ENCODE measurements at regions not wholly inside any gene's neighbourhood (a gene's known extent, or its start where the extent isn't known, plus 50 kb on each side); places are given as distances from the start of the nearest gene placed in this dataset.

DNA sequence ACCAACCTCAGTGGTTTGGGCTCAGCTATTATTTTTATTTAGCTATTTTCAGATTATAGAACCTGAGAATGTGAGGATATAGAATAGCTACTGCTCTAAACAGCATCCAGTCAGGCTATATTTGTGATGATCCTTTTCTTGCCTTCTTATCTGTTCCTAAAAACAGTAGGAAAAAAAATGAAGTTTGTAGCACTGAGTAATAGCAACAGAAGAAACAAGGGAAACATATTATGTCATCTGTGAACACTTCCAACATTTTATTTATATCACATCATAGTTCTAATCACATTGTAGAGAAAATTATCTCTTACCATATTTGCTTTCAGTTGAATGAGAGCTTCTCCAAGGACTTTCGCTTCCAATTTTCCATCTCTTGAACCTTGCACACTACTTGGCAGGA is 229.6 kb upstream of the PTPRZ1 start:
- WGBS, 2 donors (ENCODE audit: low coverage in 1 of 2): 65 to 66% methylated on average over 1 of the region's 1 CpG
- H3K27ac ChIP-seq: no peak overlapping the region
- DNase-seq: no peak

DNA sequence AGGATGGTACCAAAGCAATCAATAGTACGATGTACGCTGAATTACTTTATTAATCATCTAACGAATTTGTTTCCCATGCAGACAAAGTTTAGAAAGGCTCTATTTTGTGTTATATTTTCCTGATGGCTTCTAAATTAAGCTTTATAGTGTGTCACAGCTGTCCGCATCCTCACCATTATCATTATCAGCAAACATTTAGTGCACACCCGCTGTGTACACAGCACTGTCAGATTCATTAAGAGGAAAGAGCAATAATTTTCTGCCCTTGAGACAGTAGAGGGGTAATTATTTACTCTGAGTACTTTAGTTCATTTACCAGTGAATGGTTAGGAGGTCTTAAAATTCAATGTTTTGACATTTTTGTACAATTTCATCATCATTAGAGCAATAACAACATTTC is 233.3 kb upstream of the PTPRZ1 start:
- 88 to 95% methylated on average over 5 of the region's 5 CpGs for WGBS, 2 donors (ENCODE audit: low coverage in 1 of 2)
- H3K4me1 ChIP-seq: no peaks in the 10 kb centered on the region
- no peak overlapping the region for H3K4me3 ChIP-seq
- H3K9me3 ChIP-seq: no peaks in the 10 kb centered on the region
- in situ Hi-C loops (cut with MboI; ENCODE audit: low pct_ligation_motif_present in 1 of 4, low pct_unique_long_range_greater_than_20kb in 1 of 4, low sequenced_read_pairs in 3 of 4) (no loop called here), intact Hi-C loops (cut with DNase I; ENCODE audit: low total_unique reads) (no loop called here)
- TF ChIP-seq POLR2AphosphoS5 (IDR thresholded peaks at IDR 0.05) (no peak), EP300 (IDR thresholded peaks at IDR 0.05; ENCODE audit: low read depth) (no peak)
- no peak overlapping the region for H3K27ac ChIP-seq
- no peaks in the 10 kb centered on the region for H3K36me3 ChIP-seq
- no peak for DNase-seq
- no peaks in the 10 kb centered on the region for H3K27me3 ChIP-seq

More for the DNA sequence above, 229.6 kb upstream of the PTPRZ1 start:
- TF ChIP-seq, protein P1, sequence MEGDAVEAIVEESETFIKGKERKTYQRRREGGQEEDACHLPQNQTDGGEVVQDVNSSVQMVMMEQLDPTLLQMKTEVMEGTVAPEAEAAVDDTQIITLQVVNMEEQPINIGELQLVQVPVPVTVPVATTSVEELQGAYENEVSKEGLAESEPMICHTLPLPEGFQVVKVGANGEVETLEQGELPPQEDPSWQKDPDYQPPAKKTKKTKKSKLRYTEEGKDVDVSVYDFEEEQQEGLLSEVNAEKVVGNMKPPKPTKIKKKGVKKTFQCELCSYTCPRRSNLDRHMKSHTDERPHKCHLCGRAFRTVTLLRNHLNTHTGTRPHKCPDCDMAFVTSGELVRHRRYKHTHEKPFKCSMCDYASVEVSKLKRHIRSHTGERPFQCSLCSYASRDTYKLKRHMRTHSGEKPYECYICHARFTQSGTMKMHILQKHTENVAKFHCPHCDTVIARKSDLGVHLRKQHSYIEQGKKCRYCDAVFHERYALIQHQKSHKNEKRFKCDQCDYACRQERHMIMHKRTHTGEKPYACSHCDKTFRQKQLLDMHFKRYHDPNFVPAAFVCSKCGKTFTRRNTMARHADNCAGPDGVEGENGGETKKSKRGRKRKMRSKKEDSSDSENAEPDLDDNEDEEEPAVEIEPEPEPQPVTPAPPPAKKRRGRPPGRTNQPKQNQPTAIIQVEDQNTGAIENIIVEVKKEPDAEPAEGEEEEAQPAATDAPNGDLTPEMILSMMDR (IDR thresholded peaks at IDR 0.05): no peak
- no peak for TF ChIP-seq EP300 (IDR thresholded peaks at IDR 0.05; ENCODE audit: low read depth)
- TF ChIP-seq POLR2A (IDR thresholded peaks at IDR 0.05): no peak
- no peak for TF ChIP-seq POLR2AphosphoS5 (IDR thresholded peaks at IDR 0.05)
- H3K36me3 ChIP-seq: no peaks in the 10 kb centered on the region
- intact Hi-C loops (cut with DNase I; ENCODE audit: low total_unique reads) (no loop called here), in situ Hi-C loops (cut with MboI; ENCODE audit: low pct_ligation_motif_present in 1 of 4, low pct_unique_long_range_greater_than_20kb in 1 of 4, low sequenced_read_pairs in 3 of 4) (no loop called here)
- H3K4me3 ChIP-seq: no peak overlapping the region
- H3K4me1 ChIP-seq: no peaks in the 10 kb centered on the region
- H3K27me3 ChIP-seq: no peaks in the 10 kb centered on the region
- no peaks in the 10 kb centered on the region for H3K9me3 ChIP-seq

DNA sequence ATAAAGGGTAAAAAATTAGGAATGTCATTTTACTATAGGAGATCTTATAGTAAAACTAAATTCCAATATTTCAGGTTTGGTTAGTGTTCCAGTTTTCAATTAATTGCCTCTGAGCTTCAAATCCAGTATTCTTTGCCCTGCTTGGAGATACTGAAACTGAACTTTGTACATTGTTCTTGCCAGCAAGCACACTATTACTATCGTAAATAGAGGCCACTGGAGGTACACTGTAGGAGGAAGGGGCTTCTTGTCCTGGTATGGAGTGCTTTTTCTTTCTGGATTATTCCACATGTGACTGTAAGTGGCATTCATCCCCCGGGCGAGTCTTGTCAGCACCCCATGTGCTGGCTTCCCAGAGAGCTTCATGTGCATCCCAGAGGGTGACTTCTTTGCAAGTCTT is 234.7 kb upstream of the PTPRZ1 start:
- in situ Hi-C loops (cut with MboI; ENCODE audit: low pct_ligation_motif_present in 1 of 4, low pct_unique_long_range_greater_than_20kb in 1 of 4, low sequenced_read_pairs in 3 of 4): no loop called here
- H3K36me3 ChIP-seq: no peaks in the 10 kb centered on the region
- intact Hi-C loops (cut with DNase I; ENCODE audit: low total_unique reads): no loop called here
- H3K27ac ChIP-seq: no peak overlapping the region
- no peaks in the 10 kb centered on the region for H3K9me3 ChIP-seq
- no peak for TF ChIP-seq POLR2A (IDR thresholded peaks at IDR 0.05)
- no peak for TF ChIP-seq POLR2AphosphoS5 (IDR thresholded peaks at IDR 0.05)
- no peak for TF ChIP-seq EP300 (IDR thresholded peaks at IDR 0.05; ENCODE audit: low read depth)
- TF ChIP-seq, protein P1 (IDR thresholded peaks at IDR 0.05): no peak
- H3K4me1 ChIP-seq: no peaks in the 10 kb centered on the region
- H3K4me3 ChIP-seq: no peak overlapping the region
- 84% methylated on average over 3 of the region's 3 CpGs; no CpG with 5 or more reads in 1 of the 2 donors for WGBS, 2 donors (ENCODE audit: low coverage in 1 of 2)
- H3K27me3 ChIP-seq: no peaks in the 10 kb centered on the region
- DNase-seq: no peak

DNA sequence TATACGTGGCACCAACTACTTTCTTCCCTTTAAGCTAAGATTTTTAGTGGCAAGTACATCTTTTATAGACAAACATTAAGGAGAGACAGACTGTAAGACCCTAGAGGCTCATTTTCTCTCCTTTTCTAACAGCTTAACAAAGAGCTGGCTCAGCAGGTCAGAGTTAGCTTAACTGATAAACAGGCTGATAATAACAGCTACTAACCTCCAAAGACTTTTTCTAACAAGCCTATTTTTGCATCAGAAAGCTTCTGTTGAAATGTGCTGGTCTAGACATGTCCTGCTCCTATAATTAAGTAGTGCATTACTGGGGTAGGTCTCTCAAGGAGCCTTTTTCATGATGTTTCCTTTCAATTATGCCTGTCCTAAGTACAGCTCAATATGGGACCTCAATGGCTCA is 238.2 kb upstream of the FAM3C start:
- H3K27me3 ChIP-seq: no peaks in the 10 kb centered on the region
- WGBS, 2 donors (ENCODE audit: low coverage in 1 of 2): 56% methylated on average over 1 of the region's 1 CpG; no CpG with 5 or more reads in 1 of the 2 donors
- DNase-seq: no peak

More for the DNA sequence above, 238.2 kb upstream of the FAM3C start:
- in situ Hi-C loops (cut with MboI; ENCODE audit: low pct_ligation_motif_present in 1 of 4, low pct_unique_long_range_greater_than_20kb in 1 of 4, low sequenced_read_pairs in 3 of 4): no loop called here
- no peak for TF ChIP-seq POLR2AphosphoS5 (IDR thresholded peaks at IDR 0.05)
- no peak for TF ChIP-seq POLR2A (IDR thresholded peaks at IDR 0.05)
- TF ChIP-seq, protein P1 (IDR thresholded peaks at IDR 0.05): no peak
- no peak for TF ChIP-seq EP300 (IDR thresholded peaks at IDR 0.05; ENCODE audit: low read depth)
- Histone ChIP-seq H3K4me3 (no peak overlapping the region), H3K9me3 (no peaks in the 10 kb centered on the region), H3K4me1 (no peaks in the 10 kb centered on the region), H3K27ac (no peak overlapping the region), H3K36me3 (no peaks in the 10 kb centered on the region)
- intact Hi-C loops (cut with DNase I; ENCODE audit: low total_unique reads): no loop called here

All from transverse colon (tissue), 4 donors.